ENCODE measurements at regions not wholly inside any gene's neighbourhood (a gene's known extent, or its start where the extent isn't known, plus 50 kb on each side); places are given as distances from the start of the nearest gene placed in this dataset.

DNA sequence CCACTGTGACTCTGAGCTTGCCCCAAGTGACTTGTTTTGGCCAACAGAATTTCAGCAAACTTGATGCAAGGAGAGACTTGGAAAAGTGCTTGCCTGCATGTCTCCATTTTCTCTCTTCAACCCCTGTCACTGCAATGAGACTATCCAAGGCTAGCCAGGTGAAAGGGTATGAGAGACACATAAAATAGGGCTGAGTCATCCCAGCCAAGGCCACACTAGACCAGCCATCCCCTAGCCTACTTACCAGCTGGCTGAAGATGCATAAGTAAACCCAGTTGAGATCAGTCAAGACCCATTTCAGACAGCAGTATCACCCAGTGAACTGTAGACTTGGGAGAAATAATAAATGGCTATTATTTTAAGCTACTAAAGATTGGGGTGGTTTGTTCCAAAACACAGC, 52.9 kb upstream of the VLDLR start:
- Mint-ChIP-seq H3K27me3 (ENCODE audit: unreplicated experiment) (peaks cover 3% of the 10 kb centered on the region), H3K4me1 (ENCODE audit: unreplicated experiment) (no peaks in the 10 kb centered on the region), H3K27ac (ENCODE audit: unreplicated experiment) (no peak overlapping the region), H3K4me3 (ENCODE audit: unreplicated experiment) (no peak overlapping the region), H3K9me3 (ENCODE audit: unreplicated experiment) (no peaks in the 10 kb centered on the region), H3K36me3 (ENCODE audit: low read depth, unreplicated experiment) (no peaks in the 10 kb centered on the region)
- TF ChIP-seq, protein P1, sequence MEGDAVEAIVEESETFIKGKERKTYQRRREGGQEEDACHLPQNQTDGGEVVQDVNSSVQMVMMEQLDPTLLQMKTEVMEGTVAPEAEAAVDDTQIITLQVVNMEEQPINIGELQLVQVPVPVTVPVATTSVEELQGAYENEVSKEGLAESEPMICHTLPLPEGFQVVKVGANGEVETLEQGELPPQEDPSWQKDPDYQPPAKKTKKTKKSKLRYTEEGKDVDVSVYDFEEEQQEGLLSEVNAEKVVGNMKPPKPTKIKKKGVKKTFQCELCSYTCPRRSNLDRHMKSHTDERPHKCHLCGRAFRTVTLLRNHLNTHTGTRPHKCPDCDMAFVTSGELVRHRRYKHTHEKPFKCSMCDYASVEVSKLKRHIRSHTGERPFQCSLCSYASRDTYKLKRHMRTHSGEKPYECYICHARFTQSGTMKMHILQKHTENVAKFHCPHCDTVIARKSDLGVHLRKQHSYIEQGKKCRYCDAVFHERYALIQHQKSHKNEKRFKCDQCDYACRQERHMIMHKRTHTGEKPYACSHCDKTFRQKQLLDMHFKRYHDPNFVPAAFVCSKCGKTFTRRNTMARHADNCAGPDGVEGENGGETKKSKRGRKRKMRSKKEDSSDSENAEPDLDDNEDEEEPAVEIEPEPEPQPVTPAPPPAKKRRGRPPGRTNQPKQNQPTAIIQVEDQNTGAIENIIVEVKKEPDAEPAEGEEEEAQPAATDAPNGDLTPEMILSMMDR (IDR thresholded peaks at IDR 0.05; ENCODE audit: unreplicated experiment) = no peak
- DNase-seq (ENCODE audit: low spot score) = no peak

DNA sequence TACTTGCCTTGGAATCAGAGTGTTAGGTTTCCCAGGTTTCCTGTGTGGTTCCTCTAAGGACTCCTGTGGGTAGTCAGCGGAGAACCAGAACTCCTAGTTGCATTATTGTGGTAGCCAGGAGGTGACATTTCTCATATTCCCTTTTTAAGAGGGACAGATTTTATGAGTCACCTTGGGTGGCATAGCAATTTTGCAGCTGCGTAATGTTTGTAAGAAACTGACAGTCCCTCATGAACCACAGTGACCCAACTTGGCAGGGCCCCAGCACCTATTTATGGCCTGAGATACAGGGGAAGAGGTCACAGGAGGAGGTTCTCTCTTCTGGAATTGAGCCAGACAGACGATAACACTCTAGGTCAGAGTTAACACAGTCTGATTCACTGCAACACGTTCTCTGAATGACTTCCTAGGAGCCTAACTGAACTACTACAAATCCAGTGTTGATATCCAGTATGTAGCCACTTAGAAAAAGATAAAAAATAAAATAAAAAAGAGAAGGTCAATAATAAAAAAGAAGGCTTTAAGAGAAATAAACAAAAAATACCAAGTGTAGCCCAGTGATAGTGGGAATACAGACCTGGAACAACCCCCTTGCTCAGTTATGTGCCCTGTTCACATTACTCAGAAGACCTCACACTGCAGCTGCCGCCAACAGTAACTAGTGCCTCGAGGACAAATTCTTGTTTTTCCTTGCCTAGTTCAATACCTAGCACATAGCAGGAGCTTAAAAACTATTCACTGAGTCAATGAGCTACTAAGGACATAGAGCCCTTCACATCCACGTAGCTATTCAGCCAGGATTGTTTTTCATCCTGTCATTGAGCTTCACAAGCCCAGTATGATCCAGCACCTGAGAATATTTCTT, 50.7 kb upstream of the VLDLR start:
- Mint-ChIP-seq H3K9me3 (ENCODE audit: unreplicated experiment) (no peaks in the 10 kb centered on the region), H3K27ac (ENCODE audit: unreplicated experiment) (no peak overlapping the region), H3K4me3 (ENCODE audit: unreplicated experiment) (no peak overlapping the region), H3K36me3 (ENCODE audit: low read depth, unreplicated experiment) (no peaks in the 10 kb centered on the region), H3K4me1 (ENCODE audit: unreplicated experiment) (no peaks in the 10 kb centered on the region), H3K27me3 (ENCODE audit: unreplicated experiment) (peaks cover 3% of the 10 kb centered on the region)
- DNase-seq (ENCODE audit: low spot score) = no peak
- TF ChIP-seq, protein P1 (IDR thresholded peaks at IDR 0.05; ENCODE audit: unreplicated experiment) = no peak

Data from endothelial cell (in vitro differentiated cells).